ENCODE measurements at regions not wholly inside any gene's neighbourhood (a gene's known extent, or its start where the extent isn't known, plus 50 kb on each side); places are given as distances from the start of the nearest gene placed in this dataset.
A peak's percentile ranks its signal among the peaks of the same experiment; 100 is the strongest.

- intact Hi-C loops (cut with micrococcal nuclease; ENCODE audit: unreplicated experiment), result no loop called here
- no peaks in the 10 kb centered on the region for H3K4me1 ChIP-seq (ENCODE audit: insufficient read depth, low read length, poor library complexity, severe bottlenecking)
- no peak for TF ChIP-seq EZH2phosphoT487 (IDR thresholded peaks at IDR 0.05; ENCODE audit: borderline replicate concordance, low read depth, low read length)
- TF ChIP-seq, protein P1, sequence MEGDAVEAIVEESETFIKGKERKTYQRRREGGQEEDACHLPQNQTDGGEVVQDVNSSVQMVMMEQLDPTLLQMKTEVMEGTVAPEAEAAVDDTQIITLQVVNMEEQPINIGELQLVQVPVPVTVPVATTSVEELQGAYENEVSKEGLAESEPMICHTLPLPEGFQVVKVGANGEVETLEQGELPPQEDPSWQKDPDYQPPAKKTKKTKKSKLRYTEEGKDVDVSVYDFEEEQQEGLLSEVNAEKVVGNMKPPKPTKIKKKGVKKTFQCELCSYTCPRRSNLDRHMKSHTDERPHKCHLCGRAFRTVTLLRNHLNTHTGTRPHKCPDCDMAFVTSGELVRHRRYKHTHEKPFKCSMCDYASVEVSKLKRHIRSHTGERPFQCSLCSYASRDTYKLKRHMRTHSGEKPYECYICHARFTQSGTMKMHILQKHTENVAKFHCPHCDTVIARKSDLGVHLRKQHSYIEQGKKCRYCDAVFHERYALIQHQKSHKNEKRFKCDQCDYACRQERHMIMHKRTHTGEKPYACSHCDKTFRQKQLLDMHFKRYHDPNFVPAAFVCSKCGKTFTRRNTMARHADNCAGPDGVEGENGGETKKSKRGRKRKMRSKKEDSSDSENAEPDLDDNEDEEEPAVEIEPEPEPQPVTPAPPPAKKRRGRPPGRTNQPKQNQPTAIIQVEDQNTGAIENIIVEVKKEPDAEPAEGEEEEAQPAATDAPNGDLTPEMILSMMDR (conservative IDR thresholded peaks at IDR 0.05; ENCODE audit: low read length), result no peak
- H4K20me1 ChIP-seq (ENCODE audit: insufficient read depth, low read length), result no peaks in the 10 kb centered on the region
- no peak overlapping the region for H2AFZ ChIP-seq (ENCODE audit: low read length)
- no peak for DNase-seq (ENCODE audit: low spot score)
- no peaks in the 10 kb centered on the region for H3K9me2 ChIP-seq (ENCODE audit: insufficient read depth, low read length)
- no peaks in the 10 kb centered on the region for H3K79me2 ChIP-seq (ENCODE audit: insufficient read depth, low read depth, low read length)
- no peak overlapping the region for H3K4me2 ChIP-seq (ENCODE audit: low read length)
- BruUV-seq (replicated peaks), result no TSS peak
- no peak overlapping the region for H3K4me3 ChIP-seq (ENCODE audit: low read depth, low read length, poor library complexity, severe bottlenecking)
- H3K36me3 ChIP-seq (ENCODE audit: insufficient read depth, low read length), result no peaks in the 10 kb centered on the region
- ChIA-PET POLR2A (no interaction called here), CTCF (ENCODE audit: unreplicated experiment) (no interaction called here)
- no peak overlapping the region for H3K27ac ChIP-seq (ENCODE audit: low read depth, low read length, poor library complexity, severe bottlenecking)
- peaks cover 6% of the 10 kb centered on the region; the same call in 1 of the 2 replicates for H3K9me3 ChIP-seq (ENCODE audit: low read length)
These were observed 86.3 kb downstream of the NUS1 start for GRCh38 chr6:117761610-117762009.

DNA sequence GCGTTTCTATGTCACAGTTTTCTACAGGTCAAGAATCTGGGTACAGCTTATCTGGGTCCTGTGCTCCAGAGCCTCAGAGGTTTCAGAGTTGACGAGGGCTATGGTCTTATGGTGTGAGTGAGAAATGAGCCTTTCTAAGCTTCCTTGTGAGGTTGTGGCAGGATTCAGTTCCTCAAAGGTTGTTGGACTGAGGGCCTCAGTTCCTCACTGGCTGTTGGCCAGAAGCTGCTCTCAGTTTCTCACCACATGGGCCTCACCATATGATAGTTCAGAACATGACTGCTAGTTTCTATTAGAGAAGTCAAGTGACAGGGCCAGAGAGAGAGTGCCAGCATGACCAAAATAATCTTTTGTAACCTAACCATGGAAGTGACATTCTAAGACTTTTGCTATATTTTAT is 96.1 kb downstream of the NUS1 start:
- H3K79me2 ChIP-seq (ENCODE audit: insufficient read depth, low read depth, low read length), result no peaks in the 10 kb centered on the region
- BruUV-seq (replicated peaks), result no TSS peak
- H3K9me2 ChIP-seq (ENCODE audit: insufficient read depth, low read length), result no peaks in the 10 kb centered on the region
- no peak for DNase-seq (ENCODE audit: low spot score)
- H3K4me2 ChIP-seq (ENCODE audit: low read length), result no peak overlapping the region
- no peak overlapping the region for H3K4me3 ChIP-seq (ENCODE audit: low read depth, low read length, poor library complexity, severe bottlenecking)
- intact Hi-C loops (cut with micrococcal nuclease; ENCODE audit: unreplicated experiment), result no loop called here
- POLR2A ChIA-PET, result no interaction called here
- no peak overlapping the region for H2AFZ ChIP-seq (ENCODE audit: low read length)
- no peak overlapping the region for H3K27ac ChIP-seq (ENCODE audit: low read depth, low read length, poor library complexity, severe bottlenecking)
- CTCF ChIA-PET (ENCODE audit: unreplicated experiment), result no interaction called here
- H3K36me3 ChIP-seq (ENCODE audit: insufficient read depth, low read length), result no peaks in the 10 kb centered on the region
- H4K20me1 ChIP-seq (ENCODE audit: insufficient read depth, low read length), result no peaks in the 10 kb centered on the region
- TF ChIP-seq EZH2phosphoT487 (IDR thresholded peaks at IDR 0.05; ENCODE audit: borderline replicate concordance, low read depth, low read length), result no peak
- TF ChIP-seq, protein P1 (conservative IDR thresholded peaks at IDR 0.05; ENCODE audit: low read length), result no peak
- H3K9me3 ChIP-seq (ENCODE audit: low read length), result no peaks in the 10 kb centered on the region
- H3K4me1 ChIP-seq (ENCODE audit: insufficient read depth, low read length, poor library complexity, severe bottlenecking), result no peaks in the 10 kb centered on the region

DNA sequence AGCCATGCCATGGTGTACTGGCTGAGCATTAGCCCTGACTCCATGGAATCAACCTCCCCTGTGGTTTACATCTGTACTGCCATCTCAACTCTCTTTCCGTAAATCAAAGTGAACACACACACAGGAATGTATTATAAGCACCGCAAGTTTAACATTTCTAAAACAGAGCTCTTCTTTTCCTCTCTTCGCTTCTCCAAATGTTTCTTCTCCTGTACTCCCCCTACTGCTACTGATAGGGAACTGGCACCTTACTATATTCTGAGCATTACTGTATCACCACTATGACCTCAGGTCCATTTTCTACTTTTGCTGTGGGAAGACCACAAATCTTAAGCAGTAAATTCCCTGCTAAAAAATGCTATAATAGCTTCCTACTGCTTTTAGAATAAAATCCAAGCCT is 101.2 kb downstream of the NUS1 start:
- BruUV-seq (replicated peaks), result no TSS peak
- no peak for TF ChIP-seq EZH2phosphoT487 (IDR thresholded peaks at IDR 0.05; ENCODE audit: borderline replicate concordance, low read depth, low read length)
- TF ChIP-seq, protein P1 (conservative IDR thresholded peaks at IDR 0.05; ENCODE audit: low read length), result peak; percentile 28; the same call in 1 of the 2 replicates
- no peaks in the 10 kb centered on the region for H3K36me3 ChIP-seq (ENCODE audit: insufficient read depth, low read length)
- H3K9me3 ChIP-seq (ENCODE audit: low read length), result no peaks in the 10 kb centered on the region
- intact Hi-C loops (cut with micrococcal nuclease; ENCODE audit: unreplicated experiment), result no loop called here
- ChIA-PET CTCF (ENCODE audit: unreplicated experiment) (no interaction called here), POLR2A (interaction anchor here (0.5 to 0.6 kb wide), 2 partner anchors 18 to 362 kb away, joined by 3 read pairs; no protein-coding TSS in a partner anchor)
- no peaks in the 10 kb centered on the region for H3K79me2 ChIP-seq (ENCODE audit: insufficient read depth, low read depth, low read length)
- no peak overlapping the region for H3K4me3 ChIP-seq (ENCODE audit: low read depth, low read length, poor library complexity, severe bottlenecking)
- no peaks in the 10 kb centered on the region for H3K4me1 ChIP-seq (ENCODE audit: insufficient read depth, low read length, poor library complexity, severe bottlenecking)
- H2AFZ ChIP-seq (ENCODE audit: low read length), result no peak overlapping the region
- no peak overlapping the region for H3K4me2 ChIP-seq (ENCODE audit: low read length)
- H3K9me2 ChIP-seq (ENCODE audit: insufficient read depth, low read length), result no peaks in the 10 kb centered on the region
- H3K27ac ChIP-seq (ENCODE audit: low read depth, low read length, poor library complexity, severe bottlenecking), result no peak overlapping the region
- no peak for DNase-seq (ENCODE audit: low spot score)
- no peaks in the 10 kb centered on the region for H4K20me1 ChIP-seq (ENCODE audit: insufficient read depth, low read length)
